GM10266 (cell line): ENCODE measurements at regions not wholly inside any gene's neighbourhood (a gene's known extent, or its start where the extent isn't known, plus 50 kb on each side); places are given as distances from the start of the nearest gene placed in this dataset.

Experiments
- DNase-seq: peaks from one replicate; pipeline ENCODE4 v3.0.0; 2012; ENCODE audit errors: extremely low spot score
- CTCF ChIP-seq: IDR thresholded peaks from 2 replicates; pipeline ENCODE4 v1.5.1; 2012; ENCODE audit warnings: mild to moderate bottlenecking, low read depth; ENCODE audit not compliant: control insufficient read depth, insufficient read depth; ENCODE audit errors: missing control alignments

GRCh38 chr13:34886987-34887386, 55.1 kb upstream of the NBEA start:
- no peak for TF ChIP-seq CTCF
- no peak for DNase-seq
